DMS53 treated with DMSO at 0.1 percent for 48 hours (cell line): ENCODE measurements at regions not wholly inside any gene's neighbourhood (a gene's known extent, or its start where the extent isn't known, plus 50 kb on each side); places are given as distances from the start of the nearest gene placed in this dataset.

Experiments
- DNase-seq: peaks from one replicate; lab custom pipeline; 2025; ENCODE audit not compliant: unreplicated experiment; lab: John Stamatoyannopoulos, UW

DNA sequence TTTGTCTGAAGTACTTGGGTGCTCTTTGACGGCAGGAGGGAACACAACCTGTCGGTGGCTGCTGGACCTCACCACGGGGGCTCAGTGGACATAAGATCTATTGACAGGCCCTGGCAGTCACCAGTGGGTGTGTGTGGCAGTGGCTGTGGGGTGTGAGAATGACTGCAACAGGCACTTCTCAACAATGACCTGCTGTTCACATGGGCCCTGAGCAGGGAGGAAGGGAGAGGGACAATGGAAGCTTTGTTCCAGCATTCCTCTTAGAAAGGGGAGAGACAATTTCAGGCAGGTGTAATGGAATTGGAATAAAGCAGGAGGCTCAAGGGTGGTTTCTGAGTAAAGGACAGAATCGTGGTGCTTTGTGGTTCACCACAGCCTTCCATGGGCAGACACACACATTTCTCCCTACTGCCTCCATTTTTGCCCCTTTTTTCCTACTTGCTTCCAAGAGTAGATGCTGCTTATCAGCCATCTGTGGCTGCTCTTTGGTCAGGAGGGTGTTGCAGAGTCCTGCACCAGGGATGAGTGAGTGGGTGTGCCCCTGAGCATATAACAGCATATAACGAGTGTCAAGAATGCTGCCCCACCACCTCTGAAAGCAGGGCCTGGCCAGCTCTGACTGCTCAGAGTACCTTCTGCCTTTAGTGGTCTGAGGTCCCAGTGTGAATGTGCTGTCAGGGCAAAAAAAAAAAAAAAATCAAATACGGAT is 267.7 kb downstream of the RASSF9 start:
- no peak for DNase-seq

DNA sequence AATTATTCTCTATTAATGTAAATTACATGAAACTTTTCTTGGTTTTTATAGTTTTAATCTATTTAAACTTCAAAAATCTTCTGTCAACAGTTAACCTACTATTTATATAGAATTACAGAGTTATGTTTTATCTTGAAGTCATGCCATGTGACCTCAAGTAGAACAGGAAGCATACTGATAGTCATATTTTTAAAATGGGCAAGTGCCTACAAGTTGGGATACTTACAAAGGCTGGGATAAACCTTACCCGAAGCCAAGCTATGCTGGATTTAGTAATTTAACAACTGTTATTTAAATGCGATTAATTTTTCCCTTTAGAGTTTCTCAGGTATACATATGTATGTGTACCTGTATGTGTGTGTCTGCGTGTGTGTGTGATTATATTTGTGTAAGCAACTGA is 266.9 kb downstream of the RASSF9 start:
- no peak for DNase-seq

DNA sequence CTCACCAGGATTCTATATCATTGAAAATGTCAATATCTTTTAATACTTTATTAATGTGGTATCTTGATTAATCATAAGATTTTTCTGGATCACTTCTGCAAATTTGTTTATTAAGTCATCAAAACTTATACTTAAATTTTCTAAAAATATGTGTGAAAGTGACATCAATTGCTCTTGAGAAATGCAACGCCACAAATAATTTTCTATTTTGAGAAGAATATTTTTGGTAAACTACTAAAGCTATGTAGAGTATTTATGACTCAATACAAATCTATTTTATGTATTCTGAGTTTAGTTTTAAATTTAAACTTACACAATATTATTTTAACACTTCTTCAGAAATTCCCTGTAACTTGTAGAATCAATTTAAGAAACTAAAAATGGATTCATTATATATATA is 263.3 kb downstream of the RASSF9 start:
- DNase-seq, result no peak

DNA sequence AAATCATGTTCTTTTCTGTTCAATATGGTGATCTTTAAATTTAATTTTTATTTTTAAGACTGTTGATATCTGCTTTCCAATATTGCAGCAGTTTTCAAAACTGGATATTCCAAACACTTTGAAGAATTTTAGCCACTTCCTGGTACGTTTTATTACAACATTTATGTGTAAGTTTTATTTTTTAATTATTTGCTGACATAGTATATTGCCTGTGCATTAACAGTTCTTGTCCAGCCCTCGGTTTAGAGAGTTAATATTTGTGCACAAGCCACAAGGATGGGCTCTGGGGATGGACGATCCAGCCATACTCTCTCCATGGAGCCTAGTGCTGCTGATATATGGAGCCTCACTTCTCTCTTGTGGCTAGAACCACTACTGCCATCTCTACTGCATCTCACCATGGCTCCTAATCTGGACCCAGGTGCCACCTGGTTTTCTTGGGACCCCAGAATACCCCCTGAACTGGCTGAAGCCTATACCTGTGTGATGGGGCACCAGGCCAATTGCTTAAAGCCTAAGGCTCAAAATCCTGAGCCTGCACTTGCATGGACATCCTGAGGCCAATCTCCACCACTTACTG is 262.5 kb downstream of the RASSF9 start:
- no peak for DNase-seq

DNA sequence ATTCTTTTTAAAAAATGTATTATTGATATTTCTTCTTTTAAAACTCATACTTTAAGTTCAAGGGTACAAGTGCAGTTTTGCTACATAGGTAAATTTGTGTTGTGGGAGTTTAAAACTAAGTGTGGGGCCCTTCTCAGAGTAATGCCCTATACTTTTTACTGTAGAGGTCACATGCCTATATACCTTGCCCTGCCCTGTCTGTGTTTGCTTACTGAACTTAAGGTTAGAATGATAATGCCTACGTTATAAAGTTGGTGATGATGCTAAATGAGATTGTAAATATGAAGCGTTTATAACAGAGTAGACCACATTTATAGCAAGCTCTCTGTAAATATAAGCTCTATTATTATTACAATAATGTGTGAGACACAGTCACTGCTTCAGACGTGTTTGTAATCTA is 261.9 kb downstream of the RASSF9 start:
- no peak for DNase-seq

DNA sequence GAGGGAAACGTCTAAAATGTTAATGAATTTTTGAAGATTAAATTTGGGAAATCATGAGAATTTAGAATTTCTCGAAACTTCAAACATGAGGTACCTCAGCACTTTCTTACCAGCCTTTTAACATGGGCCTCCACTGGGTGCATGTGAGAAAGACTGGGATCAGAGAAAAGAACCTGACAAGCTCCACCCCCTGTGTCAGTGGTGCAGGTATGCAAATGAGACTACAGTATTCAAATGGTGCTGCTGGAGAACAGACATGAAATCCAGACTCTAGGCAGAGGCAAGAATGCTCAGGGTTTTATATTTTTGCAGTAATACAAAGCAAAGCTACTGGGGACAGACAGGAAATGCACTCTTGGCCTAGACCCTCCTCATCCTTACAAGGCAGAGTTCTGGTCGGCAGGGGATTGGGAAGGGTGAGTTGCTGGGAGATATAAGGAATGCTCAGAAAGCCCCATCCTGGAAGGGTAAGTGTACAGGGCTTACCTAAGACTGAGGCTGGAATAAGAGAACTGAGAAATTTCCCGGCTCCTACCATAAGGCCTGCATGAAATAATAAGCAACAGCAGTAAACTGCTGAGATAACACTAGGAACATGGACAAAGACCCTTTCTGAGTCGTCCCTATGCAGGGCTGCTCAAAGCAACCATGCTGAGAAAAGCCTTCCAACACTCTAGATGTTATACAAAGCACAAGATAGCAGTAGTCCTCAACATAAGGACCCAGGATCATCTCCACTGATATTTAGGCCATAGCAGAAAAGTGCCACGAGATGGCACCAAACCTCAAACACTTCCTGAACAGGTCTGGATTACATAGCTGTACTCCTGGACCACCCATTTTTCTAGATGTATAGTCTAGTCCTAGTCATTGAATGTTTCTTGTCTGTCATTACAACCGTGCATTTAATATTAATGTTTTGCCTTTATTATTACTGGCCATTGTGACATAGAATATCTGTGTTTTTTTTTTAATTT is 260.8 kb downstream of the RASSF9 start:
- DNase-seq, result peak; percentile 83

DNA sequence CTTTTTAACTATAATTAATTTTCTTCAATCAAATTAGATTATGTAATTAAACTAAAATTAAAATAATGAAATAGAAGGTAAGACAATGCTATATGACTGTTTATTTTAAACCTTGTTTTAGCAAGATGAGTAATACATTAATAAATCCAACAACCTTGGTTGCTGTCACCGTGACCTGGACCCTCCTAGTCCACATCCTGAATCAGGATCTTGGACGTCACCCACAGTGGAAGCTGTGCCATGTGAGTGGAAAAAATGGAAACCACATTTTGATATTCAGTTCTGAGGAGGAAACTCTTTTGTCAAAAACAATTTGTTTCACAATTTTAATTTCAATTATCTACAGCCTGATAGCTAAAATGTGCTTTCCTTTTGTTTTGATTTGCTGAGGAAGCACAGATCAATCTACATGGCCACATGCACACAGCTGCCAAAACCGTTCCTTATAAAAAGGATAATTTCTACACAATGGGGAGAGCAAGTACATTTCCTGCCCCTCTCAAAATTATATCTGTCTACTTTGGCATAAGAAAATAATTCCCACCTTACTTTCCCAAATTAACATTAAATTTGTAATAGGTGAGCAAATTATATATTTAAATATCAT is 255.5 kb downstream of the RASSF9 start:
- DNase-seq, result no peak

DNA sequence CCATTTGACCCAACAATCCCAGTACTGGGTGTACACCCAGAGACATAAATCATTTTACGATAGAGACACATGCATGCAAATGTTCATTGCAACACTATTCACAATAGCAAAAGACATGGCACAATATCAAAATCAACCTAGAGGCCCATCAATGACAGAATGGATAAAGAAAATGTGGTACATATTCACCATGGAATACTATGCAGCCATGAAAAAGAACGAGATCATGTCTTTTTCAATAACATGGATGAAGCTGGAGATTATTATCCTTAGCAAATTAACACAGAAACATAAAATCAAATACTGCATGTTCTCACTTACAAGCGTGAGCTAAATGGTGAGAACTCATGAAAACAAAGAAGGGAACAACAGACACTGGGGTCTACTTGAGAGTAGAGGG is 249.1 kb downstream of the RASSF9 start:
- no peak for DNase-seq

DNA sequence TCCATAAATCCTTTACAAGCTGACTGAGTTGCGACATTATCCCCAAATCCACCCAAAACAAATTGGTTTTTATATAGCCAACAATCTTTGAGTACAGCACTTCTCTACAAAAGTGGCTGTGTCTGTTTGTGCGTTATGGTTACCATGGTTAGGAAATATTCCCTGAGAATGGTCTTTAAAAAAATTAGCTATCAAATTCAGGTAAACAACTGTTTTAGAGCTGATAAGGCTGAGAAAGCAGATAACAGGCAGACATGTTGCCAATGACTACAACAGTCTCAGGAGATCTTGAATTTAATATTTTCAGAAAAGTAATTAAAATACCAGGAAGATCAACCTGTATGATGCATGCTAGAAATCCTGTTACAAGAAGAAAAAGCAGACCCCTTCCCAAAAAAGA is 248.0 kb downstream of the RASSF9 start:
- no peak for DNase-seq

DNA sequence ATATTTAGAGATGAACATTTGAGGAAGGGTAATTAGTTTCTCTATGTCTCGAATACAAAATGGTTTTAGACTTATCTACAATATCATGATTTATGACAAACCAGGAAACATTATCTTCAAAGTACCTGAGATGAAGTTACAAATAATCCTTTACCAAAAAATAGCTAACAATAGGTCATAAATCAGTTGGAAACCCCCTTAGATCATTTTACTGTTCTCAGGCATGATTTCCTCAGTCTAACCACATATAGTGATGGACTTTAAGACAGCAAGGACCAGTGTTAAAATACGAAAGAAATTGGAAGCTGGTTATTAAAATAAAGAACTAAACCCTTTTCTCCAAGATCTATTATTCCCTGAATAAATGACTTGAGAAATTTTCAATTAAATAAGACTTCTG is 235.4 kb downstream of the RASSF9 start:
- DNase-seq, result no peak

DNA sequence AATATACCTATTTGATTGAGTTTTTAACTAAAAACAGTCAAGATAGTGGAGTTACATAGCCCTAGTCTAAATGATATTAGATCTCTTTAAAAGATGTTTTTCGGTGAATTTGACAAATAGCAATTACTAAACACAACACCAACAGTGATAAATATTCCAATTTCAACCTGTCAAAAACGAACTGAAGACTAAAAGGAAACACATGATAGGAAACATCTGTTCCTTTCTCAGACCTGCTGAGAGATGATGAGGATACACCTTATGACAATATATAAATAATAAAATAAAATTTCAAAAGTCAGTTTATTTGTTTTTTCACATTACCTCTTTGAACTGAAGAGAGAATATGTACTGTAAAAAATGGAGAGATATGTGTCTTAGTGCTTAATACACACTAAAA is 232.7 kb downstream of the RASSF9 start:
- no peak for DNase-seq

DNA sequence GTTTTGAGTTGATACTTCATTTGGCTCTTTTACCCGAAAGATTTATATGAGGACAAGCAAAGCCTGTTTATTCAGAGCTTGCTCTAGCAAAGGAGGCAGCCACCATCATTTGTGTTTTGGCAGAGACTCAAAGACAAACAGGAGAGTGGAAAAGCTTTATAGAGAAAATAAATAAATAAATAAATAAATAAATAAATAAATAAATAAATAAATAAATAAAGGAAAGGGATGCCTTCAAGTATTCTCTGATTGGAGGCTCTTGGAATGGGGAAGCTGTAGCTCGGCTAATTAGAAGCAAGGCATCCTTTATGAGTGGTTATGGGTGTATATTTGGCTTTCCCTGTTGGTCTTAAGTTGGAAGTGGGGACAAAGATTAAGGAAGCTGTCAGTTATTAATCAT is 229.8 kb downstream of the RASSF9 start:
- DNase-seq, result no peak

DNA sequence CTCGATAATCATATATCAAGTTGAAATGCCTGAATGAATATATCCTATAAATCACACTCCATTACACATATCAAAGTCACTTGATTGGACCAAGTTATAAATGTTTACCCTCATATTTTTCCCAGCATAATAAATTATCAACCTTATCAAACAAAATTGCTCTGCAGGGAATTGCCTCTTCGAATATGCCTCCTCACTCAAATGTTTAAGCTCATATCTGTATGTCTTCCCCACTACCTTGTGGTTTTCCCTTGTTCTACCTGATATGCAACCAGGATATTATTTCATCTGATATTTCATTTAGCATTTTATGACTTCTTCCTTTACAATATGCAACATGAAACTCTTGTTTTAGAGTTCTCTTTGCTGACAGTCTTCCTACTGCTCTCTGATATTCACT is 226.4 kb downstream of the RASSF9 start:
- no peak for DNase-seq

DNA sequence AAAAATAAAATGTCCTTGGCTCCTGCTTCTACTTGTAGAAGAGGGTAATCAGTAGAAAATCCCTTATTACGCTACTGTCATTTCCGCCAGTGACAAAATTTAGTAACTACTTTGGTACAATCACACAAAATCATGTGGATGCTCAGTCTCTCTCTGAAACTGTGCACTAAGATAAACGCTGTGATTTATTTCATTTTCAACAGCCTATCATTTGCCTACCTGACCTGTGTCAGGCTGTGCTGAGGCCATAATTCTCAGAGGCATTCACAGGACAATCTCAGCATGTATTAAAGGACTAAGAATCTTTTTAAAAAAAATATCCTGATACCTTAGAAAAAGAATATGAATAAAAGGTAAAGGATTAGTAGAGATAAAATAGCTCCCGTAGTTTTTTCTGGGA is 226.0 kb downstream of the RASSF9 start:
- DNase-seq, result no peak

DNA sequence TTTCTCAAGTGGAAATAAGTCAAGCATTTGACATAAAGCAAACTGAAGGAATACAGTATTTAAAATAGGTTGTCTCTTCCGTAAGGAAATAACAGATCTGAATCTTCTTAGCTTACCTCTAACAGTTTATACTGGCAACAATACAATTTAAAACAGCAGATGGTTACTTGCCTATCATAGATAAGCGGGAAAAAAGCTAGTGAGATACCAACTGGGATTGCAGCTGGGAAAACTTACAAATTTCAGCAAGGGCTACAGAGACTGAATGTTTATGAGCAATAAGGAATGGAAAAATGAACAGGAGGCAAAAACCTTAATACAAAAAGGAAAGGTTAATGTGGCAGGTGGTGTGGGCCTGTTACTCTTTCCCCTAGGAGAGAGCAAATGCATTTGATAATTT is 220.0 kb downstream of the RASSF9 start:
- DNase-seq, result no peak

DNA sequence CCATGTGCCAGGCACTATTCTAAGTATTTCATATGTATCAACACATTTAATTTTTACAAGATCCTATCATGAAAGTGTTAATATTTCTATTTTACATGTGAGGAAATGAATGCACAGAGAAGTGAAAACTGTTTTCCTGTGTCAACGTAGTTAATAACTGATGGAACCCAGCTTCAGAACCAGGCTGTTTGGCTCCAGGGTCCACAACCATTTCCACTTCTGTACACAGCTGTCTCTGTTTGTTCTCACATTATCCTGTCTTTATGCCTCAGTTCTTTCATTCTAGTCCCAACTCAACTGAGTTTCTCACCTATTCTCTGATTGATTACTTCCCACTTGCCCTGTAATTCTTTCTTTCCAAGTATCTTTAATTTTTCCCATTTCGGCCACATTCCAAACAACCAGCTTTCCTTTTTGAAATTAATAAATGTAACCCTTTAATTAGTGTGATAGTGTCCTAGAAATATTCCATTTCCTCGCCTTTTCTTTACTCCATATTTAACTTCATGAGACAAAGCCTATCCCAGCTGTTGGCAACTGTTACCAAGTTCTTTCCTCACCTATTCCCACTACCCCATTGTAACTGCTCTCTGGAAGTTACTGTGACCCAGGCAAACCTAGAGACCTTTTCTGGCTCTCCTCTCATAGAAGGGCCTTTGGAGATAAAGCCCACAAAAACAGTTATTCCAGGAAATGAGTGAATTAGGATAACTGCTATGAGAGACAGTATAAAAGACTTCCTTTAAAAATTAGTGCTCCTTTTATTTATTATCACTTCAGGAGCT is 218.7 kb downstream of the RASSF9 start:
- no peak for DNase-seq

DNA sequence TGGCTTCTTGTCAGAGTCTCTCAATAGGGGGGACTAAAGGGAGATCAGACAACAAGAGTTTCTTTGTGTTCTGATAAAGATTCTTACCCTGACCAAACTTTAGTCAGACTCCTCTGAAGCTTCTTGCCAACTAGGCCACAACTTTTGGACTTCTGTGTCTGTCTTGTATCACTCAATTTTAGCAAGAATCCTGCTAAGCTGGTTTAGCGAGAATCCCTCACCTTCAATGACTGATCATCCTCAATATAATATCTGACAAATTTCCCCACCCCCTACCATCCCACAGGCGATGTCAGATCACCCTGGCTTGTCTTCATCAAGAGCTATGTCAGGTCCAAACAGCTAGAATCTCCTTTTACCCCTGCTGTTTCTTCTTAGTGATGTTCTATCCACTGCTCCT is 215.2 kb downstream of the RASSF9 start:
- DNase-seq, result no peak

DNA sequence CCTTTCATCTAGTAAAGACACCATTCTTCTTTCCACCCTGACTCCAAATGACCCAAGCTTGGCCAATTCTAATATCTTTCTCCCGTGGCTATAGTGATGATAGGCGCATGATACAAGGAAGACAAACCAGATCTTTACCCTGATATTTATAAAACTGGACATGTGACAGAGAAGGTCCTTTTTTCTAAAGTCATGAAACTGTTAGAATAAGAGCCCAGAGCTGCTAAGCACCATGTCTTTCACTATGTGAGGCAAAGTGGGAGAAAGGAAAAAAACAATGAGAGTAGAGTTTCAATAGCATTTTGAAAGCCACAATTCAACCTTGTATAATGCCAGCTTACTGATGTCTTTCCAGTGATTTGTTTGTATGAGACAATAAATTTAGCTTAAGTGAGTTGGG is 212.4 kb downstream of the RASSF9 start:
- DNase-seq, result no peak

DNA sequence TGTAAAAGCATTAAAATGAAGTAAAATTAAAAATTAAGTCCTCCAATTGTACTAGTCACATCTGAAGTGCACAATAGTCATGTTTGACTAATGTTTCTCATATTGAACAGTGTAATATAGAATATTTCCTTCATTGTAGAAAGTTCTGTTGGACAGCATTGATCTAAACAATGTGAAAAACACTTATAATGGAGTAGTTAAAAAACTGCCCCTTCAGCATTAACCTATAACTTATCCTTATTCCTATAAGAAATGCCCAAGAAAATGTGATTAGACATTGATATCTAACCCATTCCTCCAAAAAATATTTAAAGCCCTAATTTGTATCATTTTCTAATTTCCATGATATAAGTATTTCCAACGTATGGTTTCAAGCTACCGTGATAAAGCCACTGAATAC is 210.7 kb downstream of the RASSF9 start:
- DNase-seq, result no peak

DNA sequence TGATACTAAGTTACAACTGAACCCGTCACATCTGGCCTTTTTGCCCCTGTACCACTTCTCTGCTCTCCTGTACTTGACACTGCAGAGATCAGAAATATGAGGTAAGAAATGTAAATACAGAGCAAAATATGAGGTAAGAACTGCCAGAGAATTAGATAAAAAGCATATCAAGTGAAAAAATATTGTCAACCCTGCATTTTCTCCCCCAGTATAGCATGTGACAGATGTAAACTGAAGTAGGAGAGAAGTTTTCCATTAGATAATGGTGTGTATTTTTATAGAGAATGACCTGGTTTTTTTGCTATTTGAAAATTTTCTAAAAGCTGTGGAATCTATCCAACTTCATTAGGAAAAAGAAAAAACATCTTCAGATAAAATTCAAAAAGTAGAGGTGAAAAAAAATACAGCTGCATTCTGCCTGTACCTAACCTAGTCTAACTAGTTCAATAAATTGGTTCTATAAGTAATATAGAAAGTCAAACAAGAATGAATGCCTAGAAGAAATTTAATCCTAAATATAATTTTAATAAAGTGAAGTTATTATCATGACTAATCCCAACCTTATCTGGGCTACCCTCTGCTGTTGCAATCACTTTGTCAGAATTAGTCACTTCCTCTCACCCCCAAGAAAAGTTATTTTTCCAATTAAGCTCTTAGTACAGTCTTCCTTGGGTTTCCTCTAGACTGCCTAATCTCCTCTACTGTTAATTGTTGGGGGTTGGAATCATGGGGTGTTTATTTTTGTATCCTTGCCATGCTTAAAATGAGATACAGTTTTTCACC is 210.0 kb downstream of the RASSF9 start:
- no peak for DNase-seq
